NCI-H345 (cell line): ENCODE measurements at regions not wholly inside any gene's neighbourhood (a gene's known extent, or its start where the extent isn't known, plus 50 kb on each side); places are given as distances from the start of the nearest gene placed in this dataset.
"Not testable (repeated sequence)": the region's sequence is repeated elsewhere in the genome, so short reads cannot be mapped to it uniquely, and the experiment has no call there.

Experiments used
- DNase-seq: peaks from one replicate; lab custom pipeline; 2025; lab: John Stamatoyannopoulos, UW

GRCh38 chr3:55156851-55157650, 229.2 kb upstream of the LRTM1 start:
- no peak for DNase-seq

DNA sequence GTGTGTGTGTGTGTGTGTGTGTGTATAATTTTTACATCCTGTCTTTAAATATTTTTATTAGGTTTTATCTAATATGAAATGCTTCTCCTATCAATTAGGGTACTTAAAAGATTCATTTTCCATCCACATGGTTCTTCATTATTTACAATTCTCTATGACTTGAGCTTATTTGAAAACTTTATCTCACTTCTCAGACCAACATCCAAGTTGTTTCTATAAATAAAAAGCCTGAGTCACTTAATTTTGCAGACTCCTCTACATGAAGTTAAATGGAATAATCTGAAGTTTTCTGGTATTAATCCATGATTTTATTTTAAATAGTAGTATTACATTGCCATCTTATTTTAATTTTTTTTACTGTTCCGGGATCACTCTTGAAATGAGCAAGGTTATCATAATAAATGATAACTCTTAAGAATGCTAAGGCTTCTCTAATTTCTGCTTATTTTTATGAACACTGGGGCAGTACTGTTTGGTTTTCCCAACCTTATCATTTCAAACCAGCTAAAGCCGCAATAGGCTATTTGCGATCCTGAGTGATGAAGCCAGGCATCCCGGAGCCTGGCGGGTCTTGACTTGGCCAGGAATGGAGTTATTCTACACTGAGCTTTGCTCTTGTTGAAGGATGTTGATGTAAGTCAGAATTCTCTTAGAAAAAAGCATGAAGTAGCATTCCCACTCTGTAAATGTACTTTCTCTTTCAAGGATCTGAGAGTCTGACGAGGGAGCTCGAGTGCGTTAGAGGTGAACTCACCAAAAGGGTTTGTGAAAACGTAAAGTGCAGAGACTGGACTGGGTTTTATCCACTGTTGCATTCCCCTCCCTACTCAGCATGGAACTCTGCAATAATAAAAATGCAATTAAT, 220.2 kb upstream of the LRTM1 start:
- DNase-seq: no peak

GRCh38 chr3:55147406-55147805, 219.5 kb upstream of the LRTM1 start:
- no peak for DNase-seq

- DNase-seq: no peak
Observed at GRCh38 chr3:55146216-55146615, 218.4 kb upstream of the LRTM1 start.

DNA sequence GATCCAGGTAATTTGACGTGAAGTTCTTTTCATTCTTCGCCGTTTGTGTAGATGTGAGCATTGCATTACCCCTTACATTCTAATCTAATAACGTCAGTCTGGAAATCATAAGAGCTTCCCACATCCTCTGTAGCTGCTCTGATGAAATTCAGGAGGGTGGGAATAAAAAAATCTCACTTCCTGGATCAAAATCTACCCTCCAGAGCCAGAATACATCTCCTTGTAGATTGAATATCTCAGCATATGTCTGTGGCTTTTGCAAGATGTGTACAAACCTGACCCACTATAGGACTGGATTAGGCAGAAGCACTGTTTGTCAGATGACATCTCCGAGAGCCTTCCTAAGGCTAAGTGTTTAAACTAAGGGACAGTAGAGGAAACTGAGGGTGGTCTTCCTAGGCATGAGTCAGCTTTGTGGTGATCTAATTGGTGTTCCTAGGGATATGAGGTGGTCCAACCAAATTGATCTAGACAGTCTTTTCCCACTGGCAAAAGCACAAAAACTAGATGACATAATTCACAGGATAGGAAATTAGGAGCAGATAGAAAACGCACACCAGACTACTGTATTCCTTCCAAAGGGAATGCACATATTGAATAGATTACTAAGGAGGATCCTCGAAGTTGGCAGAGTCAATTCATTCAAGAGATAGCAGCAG, 216.3 kb upstream of the LRTM1 start:
- DNase-seq: no peak

GRCh38 chr3:55143336-55143735, 215.5 kb upstream of the LRTM1 start:
- DNase-seq: no peak

- DNase-seq: not testable (repeated sequence)
Observed at GRCh38 chr3:55136291-55136690, 208.4 kb upstream of the LRTM1 start.

- no peak for DNase-seq
Observed at GRCh38 chr3:55128225-55128823, 200.5 kb upstream of the LRTM1 start.

GRCh38 chr3:55127565-55127964, 199.7 kb upstream of the LRTM1 start:
- no peak for DNase-seq

DNA sequence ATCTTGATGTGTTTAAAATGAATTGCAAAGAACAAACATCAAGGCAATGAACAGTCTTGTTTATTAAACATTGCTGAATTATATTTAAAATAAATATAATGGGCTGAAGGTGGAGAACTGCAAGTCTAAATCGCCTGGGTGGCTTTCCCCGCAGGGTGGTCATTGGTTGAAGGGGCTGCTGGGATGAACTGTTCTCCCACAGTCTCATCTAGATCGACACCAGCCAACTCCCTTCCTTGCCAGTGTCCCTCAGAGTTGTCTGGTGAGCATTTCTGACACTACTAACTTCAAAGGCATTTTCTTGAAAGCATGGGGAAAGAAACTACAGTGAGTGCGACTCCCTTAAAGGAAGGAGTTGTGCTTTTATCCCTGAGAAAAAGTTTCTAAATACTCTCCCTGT, 196.5 kb upstream of the LRTM1 start:
- DNase-seq: no peak
